ENCODE measurements at regions not wholly inside any gene's neighbourhood (a gene's known extent, or its start where the extent isn't known, plus 50 kb on each side); places are given as distances from the start of the nearest gene placed in this dataset.

DNA sequence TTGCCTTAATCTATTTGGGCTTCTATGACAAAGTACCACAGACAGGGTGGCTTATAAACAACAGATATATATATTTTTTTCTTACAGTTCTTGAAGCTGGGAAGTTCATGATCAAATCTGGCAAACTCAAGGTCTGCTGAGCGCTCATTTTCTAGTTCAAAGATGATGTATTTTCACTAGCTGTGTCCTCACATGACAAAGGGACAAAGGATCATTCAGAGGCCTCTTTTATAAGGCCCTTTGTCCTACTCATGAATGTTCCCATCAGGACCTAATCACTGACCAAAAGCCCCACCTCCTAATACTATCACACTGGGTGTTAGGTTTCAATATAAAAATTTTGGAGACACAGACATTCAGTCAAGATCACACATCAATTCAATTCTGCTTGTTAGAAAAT, 2025.2 kb downstream of the PCDH7 start:
- no peak for DNase-seq (ENCODE audit: low read depth, low spot score)
- in situ Hi-C loops (cut with HindIII; ENCODE audit: low pct_unique_long_range_greater_than_20kb, low sequenced_read_pairs), result no loop called here

DNA sequence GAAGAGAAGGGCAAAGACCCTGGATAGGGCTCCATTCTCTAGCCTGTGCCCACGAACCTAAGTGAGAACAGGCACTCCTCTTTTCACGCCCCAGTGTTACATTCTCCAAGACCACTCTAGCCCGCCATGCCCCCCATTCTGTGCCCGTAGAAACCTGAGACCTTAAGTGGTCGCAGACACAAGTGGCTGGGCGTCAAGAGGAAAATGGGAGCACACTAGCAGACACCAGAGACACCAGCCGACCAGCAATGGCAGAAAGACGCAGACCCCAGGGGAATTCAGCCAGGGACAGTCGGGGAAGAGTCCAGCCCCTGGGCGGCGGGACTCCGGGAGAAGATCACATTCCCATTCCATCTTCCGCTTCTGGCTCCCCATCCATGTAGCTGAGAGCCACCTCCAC, 2027.9 kb downstream of the PCDH7 start:
- DNase-seq (ENCODE audit: low read depth, low spot score) (no peak), ATAC-seq (no peak)
- Histone ChIP-seq H3K27me3 (ENCODE audit: control insufficient read depth, insufficient read depth, low read length) (no peaks in the 10 kb centered on the region), H3K36me3 (ENCODE audit: control insufficient read depth, insufficient read depth, low read length) (no peaks in the 10 kb centered on the region), H3K9me3 (ENCODE audit: control insufficient read depth, insufficient read depth, low read depth, low read length) (no peaks in the 10 kb centered on the region), H3K4me3 (ENCODE audit: low read depth in 2 of 2, low read length in 2 of 2) (no peak overlapping the region), H3K4me1 (ENCODE audit: control insufficient read depth, insufficient read depth, low read length) (no peaks in the 10 kb centered on the region), H3K27ac (ENCODE audit: low read length) (no peak overlapping the region)
- in situ Hi-C loops (cut with HindIII; ENCODE audit: low pct_unique_long_range_greater_than_20kb, low sequenced_read_pairs) (no loop called here), intact Hi-C loops (cut with micrococcal nuclease; ENCODE audit: unreplicated experiment) (no loop called here)
- CTCF ChIA-PET, result no interaction called here
- no TSS peak for BruUV-seq (replicated peaks)
- TF ChIP-seq SIN3A (IDR thresholded peaks at IDR 0.05; ENCODE audit: borderline replicate concordance, insufficient read depth, low read depth, low read length) (no peak), TCF7L2 (IDR thresholded peaks at IDR 0.05; ENCODE audit: low read depth, low read length) (no peak), POLR2AphosphoS5 (IDR thresholded peaks at IDR 0.05; ENCODE audit: low read depth, low read length) (no peak)
- TF ChIP-seq, protein P1, sequence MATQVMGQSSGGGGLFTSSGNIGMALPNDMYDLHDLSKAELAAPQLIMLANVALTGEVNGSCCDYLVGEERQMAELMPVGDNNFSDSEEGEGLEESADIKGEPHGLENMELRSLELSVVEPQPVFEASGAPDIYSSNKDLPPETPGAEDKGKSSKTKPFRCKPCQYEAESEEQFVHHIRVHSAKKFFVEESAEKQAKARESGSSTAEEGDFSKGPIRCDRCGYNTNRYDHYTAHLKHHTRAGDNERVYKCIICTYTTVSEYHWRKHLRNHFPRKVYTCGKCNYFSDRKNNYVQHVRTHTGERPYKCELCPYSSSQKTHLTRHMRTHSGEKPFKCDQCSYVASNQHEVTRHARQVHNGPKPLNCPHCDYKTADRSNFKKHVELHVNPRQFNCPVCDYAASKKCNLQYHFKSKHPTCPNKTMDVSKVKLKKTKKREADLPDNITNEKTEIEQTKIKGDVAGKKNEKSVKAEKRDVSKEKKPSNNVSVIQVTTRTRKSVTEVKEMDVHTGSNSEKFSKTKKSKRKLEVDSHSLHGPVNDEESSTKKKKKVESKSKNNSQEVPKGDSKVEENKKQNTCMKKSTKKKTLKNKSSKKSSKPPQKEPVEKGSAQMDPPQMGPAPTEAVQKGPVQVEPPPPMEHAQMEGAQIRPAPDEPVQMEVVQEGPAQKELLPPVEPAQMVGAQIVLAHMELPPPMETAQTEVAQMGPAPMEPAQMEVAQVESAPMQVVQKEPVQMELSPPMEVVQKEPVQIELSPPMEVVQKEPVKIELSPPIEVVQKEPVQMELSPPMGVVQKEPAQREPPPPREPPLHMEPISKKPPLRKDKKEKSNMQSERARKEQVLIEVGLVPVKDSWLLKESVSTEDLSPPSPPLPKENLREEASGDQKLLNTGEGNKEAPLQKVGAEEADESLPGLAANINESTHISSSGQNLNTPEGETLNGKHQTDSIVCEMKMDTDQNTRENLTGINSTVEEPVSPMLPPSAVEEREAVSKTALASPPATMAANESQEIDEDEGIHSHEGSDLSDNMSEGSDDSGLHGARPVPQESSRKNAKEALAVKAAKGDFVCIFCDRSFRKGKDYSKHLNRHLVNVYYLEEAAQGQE (IDR thresholded peaks at IDR 0.05; ENCODE audit: insufficient read depth in 1 of 2, low read depth in 2 of 2, low read length in 1 of 2), result no peak
- TF ChIP-seq, protein P2, sequence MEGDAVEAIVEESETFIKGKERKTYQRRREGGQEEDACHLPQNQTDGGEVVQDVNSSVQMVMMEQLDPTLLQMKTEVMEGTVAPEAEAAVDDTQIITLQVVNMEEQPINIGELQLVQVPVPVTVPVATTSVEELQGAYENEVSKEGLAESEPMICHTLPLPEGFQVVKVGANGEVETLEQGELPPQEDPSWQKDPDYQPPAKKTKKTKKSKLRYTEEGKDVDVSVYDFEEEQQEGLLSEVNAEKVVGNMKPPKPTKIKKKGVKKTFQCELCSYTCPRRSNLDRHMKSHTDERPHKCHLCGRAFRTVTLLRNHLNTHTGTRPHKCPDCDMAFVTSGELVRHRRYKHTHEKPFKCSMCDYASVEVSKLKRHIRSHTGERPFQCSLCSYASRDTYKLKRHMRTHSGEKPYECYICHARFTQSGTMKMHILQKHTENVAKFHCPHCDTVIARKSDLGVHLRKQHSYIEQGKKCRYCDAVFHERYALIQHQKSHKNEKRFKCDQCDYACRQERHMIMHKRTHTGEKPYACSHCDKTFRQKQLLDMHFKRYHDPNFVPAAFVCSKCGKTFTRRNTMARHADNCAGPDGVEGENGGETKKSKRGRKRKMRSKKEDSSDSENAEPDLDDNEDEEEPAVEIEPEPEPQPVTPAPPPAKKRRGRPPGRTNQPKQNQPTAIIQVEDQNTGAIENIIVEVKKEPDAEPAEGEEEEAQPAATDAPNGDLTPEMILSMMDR (IDR thresholded peaks at IDR 0.05), result no peak
- POLR2A ChIA-PET, result no interaction called here

More for the DNA sequence above, 2025.2 kb downstream of the PCDH7 start:
- Histone ChIP-seq H3K4me3 (ENCODE audit: low read depth in 2 of 2, low read length in 2 of 2) (no peak overlapping the region), H3K27ac (ENCODE audit: low read length) (no peak overlapping the region), H3K4me1 (ENCODE audit: control insufficient read depth, insufficient read depth, low read length) (no peaks in the 10 kb centered on the region), H3K36me3 (ENCODE audit: control insufficient read depth, insufficient read depth, low read length) (no peaks in the 10 kb centered on the region), H3K9me3 (ENCODE audit: control insufficient read depth, insufficient read depth, low read depth, low read length) (no peaks in the 10 kb centered on the region), H3K27me3 (ENCODE audit: control insufficient read depth, insufficient read depth, low read length) (no peaks in the 10 kb centered on the region)
- POLR2A ChIA-PET, result no interaction called here
- ATAC-seq, result no peak
- no TSS peak for BruUV-seq (replicated peaks)
- CTCF ChIA-PET, result no interaction called here
- TF ChIP-seq, protein P1 (IDR thresholded peaks at IDR 0.05; ENCODE audit: insufficient read depth in 1 of 2, low read depth in 2 of 2, low read length in 1 of 2), result no peak
- TF ChIP-seq TCF7L2 (IDR thresholded peaks at IDR 0.05; ENCODE audit: low read depth, low read length) (no peak), POLR2AphosphoS5 (IDR thresholded peaks at IDR 0.05; ENCODE audit: low read depth, low read length) (no peak), SIN3A (IDR thresholded peaks at IDR 0.05; ENCODE audit: borderline replicate concordance, insufficient read depth, low read depth, low read length) (no peak)
- TF ChIP-seq, protein P2 (IDR thresholded peaks at IDR 0.05), result no peak
- intact Hi-C loops (cut with micrococcal nuclease; ENCODE audit: unreplicated experiment), result no loop called here

Measured in Panc1 (cell line).